GM13977 (cell line): ENCODE measurements at regions not wholly inside any gene's neighbourhood (a gene's known extent, or its start where the extent isn't known, plus 50 kb on each side); places are given as distances from the start of the nearest gene placed in this dataset.

Experiments
- DNase-seq: peaks from one replicate; pipeline ENCODE4 v3.0.0; 2012; ENCODE audit warnings: low spot score
- in situ Hi-C: fragments of 300-500 bp; cut with MboI; formaldehyde crosslinking; loops from one replicate; pipeline ENCODE4 v1.12.0; 2022; ENCODE audit warnings: low sequenced_read_pairs, low pct_unique_long_range_greater_than_20kb, mixed read lengths, inconsistent platforms; ENCODE audit not compliant: unreplicated experiment
- TF ChIP-seq, protein P1 (sequence below): IDR thresholded peaks from 2 replicates; pipeline ENCODE4 v1.5.1; 2012; ENCODE audit warnings: mild to moderate bottlenecking, control low read depth; ENCODE audit not compliant: insufficient read depth; ENCODE audit errors: extremely low read depth, missing control alignments

- TF ChIP-seq, protein P1, sequence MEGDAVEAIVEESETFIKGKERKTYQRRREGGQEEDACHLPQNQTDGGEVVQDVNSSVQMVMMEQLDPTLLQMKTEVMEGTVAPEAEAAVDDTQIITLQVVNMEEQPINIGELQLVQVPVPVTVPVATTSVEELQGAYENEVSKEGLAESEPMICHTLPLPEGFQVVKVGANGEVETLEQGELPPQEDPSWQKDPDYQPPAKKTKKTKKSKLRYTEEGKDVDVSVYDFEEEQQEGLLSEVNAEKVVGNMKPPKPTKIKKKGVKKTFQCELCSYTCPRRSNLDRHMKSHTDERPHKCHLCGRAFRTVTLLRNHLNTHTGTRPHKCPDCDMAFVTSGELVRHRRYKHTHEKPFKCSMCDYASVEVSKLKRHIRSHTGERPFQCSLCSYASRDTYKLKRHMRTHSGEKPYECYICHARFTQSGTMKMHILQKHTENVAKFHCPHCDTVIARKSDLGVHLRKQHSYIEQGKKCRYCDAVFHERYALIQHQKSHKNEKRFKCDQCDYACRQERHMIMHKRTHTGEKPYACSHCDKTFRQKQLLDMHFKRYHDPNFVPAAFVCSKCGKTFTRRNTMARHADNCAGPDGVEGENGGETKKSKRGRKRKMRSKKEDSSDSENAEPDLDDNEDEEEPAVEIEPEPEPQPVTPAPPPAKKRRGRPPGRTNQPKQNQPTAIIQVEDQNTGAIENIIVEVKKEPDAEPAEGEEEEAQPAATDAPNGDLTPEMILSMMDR = no peak
- no peak for DNase-seq
- in situ Hi-C loops = no loop called here
Observed at GRCh38 chr1:73537400-73537799, 660.6 kb downstream of the LRRIQ3 start.

DNA sequence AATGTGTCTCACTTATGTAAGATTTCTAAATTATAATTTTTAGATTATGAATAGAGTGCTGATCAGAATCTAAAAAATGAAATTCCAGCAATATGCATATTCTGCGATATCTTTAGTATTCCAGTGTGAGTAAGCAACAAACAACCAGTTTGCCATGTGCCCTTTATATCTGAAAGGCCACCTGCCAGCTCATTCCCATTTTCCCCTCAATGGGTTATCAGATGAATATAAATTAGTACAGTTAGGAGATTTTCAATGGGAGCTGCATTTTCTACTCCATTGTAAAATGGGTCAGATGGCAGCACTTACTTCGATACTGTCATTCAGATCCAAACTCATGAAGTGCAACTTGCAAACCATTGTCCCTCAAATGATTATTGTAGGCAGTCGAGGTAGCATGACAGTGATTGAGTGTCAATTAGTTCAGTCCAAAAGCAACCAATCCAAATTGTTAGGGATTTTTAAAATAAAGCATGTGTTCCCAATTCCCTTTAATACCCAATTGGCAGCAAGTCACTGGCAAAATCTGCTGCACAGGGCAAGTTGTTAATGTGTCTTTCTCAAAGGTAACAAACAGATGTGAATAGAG is 680.3 kb downstream of the LRRIQ3 start:
- in situ Hi-C loops = no loop called here

DNA sequence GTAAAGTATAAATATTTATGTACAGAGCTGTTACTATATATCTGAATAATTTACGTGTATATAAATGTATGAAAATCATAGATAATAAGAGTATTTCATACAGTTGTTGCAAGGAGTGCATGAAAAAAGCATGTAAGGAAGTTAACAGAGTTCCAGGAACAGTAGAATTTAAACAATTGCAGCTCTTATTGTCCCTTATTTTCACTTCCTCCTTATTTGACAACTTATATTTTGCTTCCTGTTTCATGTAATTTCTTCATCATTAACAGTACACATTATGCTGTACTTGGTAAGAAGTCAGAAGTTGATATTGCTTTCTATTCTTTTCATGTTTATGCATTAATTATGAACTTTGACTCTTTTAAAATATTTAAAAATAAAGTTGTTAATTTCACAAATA is 681.5 kb downstream of the LRRIQ3 start:
- in situ Hi-C loops = no loop called here
- TF ChIP-seq, protein P1 = no peak

More for the DNA sequence above, 680.3 kb downstream of the LRRIQ3 start:
- TF ChIP-seq, protein P1 = no peak
- DNase-seq = no peak

GRCh38 chr1:73511038-73511437 is 686.9 kb downstream of the LRRIQ3 start:
- TF ChIP-seq, protein P1 = no peak
- in situ Hi-C loops = no loop called here
- DNase-seq = no peak

More for the DNA sequence above, 681.5 kb downstream of the LRRIQ3 start:
- no peak for DNase-seq

DNA sequence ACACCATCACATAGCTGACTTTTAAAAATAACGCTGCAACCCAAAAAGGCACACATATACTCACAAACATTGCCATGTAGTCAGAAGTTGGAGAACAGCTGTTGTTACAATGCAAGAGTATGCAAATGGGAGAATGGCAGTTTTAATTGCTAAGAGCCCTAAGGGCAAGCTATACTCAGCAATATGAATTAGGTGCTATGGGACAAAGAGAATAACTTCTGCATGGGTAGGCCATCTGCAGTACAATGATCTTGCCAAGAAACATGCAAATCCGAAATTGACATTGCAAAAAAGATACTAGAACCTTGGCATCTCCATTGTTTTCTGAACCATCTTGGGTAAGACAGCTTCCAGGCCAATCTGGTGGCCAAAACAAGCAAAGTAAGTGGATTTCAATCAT is 697.8 kb downstream of the LRRIQ3 start:
- TF ChIP-seq, protein P1 = no peak
- no peak for DNase-seq
- in situ Hi-C loops = no loop called here

GRCh38 chr1:73499671-73500070 is 698.3 kb downstream of the LRRIQ3 start:
- TF ChIP-seq, protein P1 = no peak
- in situ Hi-C loops = no loop called here
- DNase-seq = no peak

DNA sequence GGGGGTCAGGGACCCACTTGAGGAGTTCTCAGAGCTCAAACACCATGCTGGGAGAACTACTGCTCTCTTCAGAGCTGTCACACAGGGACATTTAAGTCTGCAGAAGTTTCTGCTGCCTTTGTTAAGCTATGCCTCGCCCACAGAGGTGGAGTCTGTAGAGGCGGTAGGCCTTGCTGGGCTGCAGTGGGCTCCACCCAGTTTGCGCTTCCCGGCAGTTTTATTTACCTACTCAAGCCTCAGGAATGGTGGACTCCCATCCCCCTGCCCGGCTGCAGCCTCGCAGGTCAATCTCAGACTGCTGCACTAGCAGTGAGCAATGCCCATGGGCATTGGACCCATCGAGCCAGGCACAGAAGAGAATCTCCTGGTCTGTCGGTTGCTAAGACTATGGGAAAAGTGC is 706.4 kb downstream of the LRRIQ3 start:
- TF ChIP-seq, protein P1 = no peak
- no peak for DNase-seq
- in situ Hi-C loops = no loop called here
